ENCODE measurements at regions not wholly inside any gene's neighbourhood (a gene's known extent, or its start where the extent isn't known, plus 50 kb on each side); places are given as distances from the start of the nearest gene placed in this dataset.

DNA sequence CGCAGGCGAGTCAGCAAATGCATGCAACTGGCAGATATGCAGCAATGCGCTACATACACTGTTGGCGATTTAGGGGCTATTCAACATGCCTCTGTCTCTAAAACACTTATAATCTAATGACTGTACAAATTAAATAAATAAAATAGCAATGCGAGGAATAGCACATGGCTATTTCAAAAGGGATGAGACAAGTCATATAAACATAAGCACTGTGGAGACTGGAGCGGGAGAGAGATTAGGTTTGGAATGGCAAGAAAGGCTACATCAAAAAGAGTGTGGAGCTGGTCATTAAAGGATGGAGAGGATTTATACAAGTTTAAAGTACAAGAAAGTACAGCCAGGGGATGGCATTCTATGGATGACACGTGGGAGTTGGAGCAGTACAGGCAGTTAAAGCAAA is 523.5 kb upstream of the CAMK1G start:
- TF ChIP-seq, protein P1, sequence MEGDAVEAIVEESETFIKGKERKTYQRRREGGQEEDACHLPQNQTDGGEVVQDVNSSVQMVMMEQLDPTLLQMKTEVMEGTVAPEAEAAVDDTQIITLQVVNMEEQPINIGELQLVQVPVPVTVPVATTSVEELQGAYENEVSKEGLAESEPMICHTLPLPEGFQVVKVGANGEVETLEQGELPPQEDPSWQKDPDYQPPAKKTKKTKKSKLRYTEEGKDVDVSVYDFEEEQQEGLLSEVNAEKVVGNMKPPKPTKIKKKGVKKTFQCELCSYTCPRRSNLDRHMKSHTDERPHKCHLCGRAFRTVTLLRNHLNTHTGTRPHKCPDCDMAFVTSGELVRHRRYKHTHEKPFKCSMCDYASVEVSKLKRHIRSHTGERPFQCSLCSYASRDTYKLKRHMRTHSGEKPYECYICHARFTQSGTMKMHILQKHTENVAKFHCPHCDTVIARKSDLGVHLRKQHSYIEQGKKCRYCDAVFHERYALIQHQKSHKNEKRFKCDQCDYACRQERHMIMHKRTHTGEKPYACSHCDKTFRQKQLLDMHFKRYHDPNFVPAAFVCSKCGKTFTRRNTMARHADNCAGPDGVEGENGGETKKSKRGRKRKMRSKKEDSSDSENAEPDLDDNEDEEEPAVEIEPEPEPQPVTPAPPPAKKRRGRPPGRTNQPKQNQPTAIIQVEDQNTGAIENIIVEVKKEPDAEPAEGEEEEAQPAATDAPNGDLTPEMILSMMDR (IDR thresholded peaks at IDR 0.05; ENCODE audit: insufficient read depth, low read depth, low read length) = no peak
- TF ChIP-seq EZH2 (IDR thresholded peaks at IDR 0.05; ENCODE audit: insufficient read depth, low read length) = no peak
